ENCODE measurements at regions not wholly inside any gene's neighbourhood (a gene's known extent, or its start where the extent isn't known, plus 50 kb on each side); places are given as distances from the start of the nearest gene placed in this dataset.
"Not testable (repeated sequence)": the region's sequence is repeated elsewhere in the genome, so short reads cannot be mapped to it uniquely, and the experiment has no call there.

DNA sequence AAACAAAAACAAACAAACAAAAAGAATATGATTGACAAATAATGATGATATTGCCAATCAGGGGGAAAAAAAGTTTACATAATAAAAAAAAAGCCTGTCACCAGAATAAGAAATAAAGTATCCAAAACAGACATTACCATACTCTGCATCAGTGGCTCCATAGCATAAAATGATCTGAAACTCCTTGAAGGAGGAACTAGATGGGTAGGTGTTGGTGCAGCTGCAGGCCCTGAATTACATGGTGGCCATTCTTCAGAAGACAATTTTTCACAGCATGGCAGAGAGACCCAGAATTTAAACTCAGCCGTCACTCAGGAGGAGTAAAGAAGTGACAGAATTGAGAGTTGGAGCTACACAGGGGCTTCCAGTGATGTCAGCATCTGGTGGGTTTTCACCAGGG lies 60.2 kb downstream of the GLUL start:
- no peak for ATAC-seq
- no peak for DNase-seq (ENCODE audit: low spot score)

DNA sequence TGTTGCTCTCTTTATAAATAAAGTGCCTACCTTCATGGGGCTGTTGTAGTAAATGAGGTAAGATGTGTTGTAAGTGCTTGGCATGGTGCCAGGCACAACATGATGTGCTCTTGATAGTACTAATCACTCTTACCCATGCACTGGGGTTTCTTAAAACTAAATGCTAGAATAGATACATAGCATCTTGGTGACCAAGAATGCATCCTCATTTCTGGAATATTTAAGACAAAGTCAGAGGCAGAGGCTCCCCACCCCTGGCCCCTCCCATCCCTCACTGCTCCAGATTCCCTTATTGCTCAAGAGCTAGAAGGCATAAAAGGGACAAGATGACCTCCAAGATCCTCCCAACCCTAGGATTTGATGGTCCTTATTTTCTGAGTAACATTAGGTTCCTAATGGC lies 61.3 kb downstream of the GLUL start:
- DNase-seq (ENCODE audit: low spot score) (no peak), ATAC-seq (peak; percentile 54)

DNA sequence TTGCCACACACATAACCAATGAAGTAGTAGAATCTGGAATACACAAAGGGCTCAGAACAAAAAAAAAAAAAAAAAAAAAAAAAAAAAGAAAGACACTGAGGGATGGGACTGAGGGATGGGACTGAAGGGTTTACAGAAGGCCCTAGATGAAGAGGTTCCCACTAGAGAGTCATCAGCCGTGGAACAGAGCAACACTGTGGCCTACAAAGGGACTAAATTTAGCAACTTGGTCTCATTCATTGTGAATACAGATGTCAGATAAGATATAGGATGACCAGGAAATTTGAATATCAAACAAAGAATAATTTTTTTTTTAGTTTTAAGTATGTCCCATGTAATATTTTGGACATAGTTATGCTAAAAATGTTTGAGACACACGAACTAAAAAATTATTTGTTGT lies 62.1 kb downstream of the GLUL start:
- no peak for ATAC-seq
- DNase-seq (ENCODE audit: low spot score) = no peak

DNA sequence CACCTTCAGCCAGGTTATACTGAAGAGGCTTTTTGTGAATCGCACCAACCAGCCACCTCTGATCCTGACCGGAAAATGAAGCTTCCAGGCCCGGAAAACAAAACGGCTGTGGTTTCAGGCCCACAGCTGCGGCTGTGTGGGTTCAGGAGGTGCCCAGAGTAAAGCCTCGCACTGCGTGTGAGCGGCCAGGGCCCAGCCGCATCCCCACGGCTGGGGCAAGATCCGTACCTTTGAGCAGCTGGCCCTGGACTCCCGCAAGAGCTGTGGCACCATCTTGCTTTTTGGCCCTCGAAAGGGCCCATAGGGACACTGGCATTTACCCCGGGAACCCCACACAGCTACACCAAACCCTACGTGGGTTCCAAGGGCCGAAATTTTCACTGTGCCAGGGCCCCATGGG lies 63.0 kb downstream of the GLUL start:
- ATAC-seq (no peak), DNase-seq (ENCODE audit: low spot score) (no peak)

DNA sequence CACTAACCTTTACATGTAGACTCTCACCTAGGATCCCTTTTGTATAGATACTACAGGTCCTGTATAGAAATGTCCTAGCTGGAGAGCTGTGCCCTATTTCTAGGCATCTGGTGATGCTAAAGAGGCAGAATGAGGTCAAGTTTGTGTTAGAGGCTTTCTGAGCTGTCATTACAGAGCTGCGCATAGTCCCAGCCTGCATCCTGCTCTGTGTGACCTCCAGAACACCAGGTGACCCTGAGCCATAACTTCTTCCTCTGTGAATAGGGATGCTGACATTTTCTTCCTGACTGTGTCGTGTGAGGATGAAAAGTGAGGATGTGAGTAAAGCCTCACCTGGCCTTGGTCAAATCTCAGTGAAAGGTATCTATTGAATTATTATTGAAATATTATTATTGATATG lies 66.3 kb downstream of the GLUL start:
- ATAC-seq (no peak), DNase-seq (ENCODE audit: low spot score) (no peak)

DNA sequence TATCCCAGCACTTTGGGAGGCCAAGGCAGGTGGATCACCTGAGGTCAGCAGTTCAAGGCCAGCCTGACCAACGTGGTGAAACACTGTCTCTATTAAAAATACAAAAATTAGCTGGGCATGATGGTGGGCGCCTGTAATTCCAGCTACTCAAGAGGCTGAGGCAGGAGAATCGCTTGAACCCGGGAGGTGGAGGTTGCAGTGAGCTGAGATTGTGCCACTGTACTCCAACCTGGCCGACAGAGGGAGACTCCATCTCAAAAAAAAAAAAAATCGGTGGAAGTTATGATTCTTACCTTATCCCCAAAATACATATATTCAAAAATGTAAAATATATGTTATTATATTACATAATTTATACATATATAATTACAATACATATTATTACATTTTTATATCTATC lies 70.1 kb downstream of the GLUL start:
- ATAC-seq; DNase-seq (ENCODE audit: low spot score): not testable (repeated sequence)

DNA sequence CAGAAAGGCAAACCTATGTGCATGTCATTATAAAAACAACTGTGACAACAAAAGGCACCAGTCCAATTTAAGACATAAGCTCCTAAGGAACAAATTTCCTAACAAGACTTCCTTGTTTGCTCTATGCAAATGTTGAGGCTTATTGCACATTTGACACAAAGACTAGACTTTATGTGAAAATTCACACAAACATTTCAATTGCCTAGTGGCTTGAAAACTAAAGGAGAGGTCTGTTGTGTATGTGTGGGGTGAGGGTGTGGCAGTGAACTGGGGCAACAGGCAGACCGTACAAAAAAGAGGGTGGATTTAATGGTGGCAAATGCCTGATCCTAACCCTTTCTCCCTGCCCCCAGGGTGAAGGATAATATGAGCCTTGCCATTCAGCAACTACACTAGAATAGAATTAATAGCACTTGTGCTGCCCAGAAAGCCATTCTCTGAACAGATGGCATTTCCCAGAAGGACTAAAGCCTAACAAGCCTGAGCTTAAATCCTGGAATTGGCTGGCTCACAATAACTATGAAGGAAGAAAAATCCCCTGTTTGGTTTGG lies 73.9 kb downstream of the GLUL start:
- DNase-seq (ENCODE audit: low spot score) = no peak
- ATAC-seq = no peak

DNA sequence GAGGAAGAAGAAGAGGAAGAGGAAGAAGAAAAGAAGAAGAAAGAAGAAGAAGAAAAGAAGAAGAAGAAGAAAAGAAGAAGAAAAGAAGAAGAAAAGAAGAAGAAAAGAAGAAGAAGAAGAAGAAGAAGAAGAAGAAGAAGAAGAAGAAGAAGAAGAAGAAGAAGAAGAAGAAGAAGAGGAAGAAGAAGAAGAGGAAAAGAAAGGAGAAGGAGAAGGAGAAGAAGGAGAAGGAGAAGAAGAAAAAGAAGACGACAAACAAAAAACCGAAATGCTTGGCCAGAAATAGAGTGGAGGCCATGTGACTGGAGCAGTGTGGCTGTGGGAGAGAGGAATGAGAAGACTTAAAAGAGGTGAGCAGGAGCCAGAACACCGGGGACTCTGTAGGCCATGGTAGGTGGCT lies 75.1 kb downstream of the GLUL start:
- ATAC-seq; DNase-seq (ENCODE audit: low spot score): not testable (repeated sequence)

DNA sequence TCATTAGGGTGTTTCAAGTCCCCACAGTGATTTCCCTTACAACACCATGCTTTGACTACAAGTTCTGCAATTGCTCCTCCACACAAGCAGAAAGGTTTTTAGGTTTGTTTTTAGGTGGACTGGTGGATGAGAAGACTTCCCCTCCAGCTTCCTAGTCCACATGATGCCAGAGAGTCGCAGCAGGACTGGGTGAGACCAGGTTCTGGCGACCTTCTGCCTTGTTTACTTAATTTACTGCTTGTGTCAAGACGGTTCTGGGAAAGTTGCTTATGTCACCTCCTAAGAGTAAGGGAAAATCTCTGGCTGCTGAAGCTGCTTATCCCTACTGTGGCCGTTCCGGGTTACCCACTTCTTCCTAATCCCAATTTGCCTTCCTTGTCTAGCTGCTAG lies 76.4 kb downstream of the GLUL start:
- no peak for ATAC-seq
- no peak for DNase-seq (ENCODE audit: low spot score)

DNA sequence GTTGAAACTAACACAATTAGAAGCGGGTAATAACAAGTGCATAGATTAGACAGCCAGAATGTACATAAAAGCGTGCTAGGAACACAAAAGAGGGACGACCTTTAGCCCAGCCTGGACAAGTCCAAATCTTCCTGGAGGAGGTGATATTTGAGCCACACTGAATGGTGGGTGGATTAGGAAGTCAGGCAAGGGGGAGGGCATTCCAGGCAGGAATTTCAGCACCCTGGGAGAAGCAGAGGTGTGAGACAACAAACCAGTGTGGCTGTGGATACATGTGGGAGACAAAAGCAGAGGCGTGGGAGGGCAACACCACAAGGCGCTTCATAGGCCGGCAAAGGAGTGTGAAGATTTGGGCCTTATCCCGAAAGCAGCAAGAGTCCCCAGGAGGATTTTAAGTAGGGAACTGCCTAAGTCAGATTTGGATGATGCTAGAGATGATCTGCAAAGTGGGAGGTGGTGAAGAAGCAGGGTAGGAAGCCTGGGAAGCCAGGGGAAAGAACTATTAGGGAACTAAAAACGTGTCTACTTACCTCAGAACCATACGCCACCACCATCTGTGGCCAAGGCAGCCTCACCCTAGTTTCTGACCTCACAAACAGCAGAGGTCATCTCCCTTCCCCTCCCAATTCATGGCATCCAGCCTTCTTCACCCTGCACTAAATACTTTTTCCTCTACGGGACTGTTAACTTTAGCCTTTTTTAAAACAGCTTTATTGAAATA lies 81.8 kb downstream of the GLUL start:
- ATAC-seq = peak; percentile 85

DNA sequence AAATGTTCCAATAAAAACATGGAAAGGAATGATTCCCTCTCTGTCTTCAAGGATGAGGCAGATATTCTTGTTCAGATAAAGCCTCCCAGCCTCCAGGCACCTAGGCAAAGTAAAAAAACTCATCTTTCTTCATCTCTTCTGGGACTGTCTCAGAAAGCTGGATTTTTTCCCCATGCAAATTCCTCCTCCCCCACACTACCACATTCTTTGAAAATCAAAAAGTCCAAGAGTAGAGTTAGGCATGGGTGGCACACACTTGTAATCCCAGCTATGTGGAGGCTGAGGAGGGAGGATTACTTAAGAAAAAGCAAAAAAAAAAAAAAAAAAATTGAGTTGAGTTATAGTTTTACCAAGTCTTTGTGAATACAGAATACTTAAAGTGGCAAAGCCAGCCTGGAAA lies 82.8 kb downstream of the GLUL start:
- ATAC-seq (no peak), DNase-seq (ENCODE audit: low spot score) (no peak)

More for the DNA sequence above, 81.8 kb downstream of the GLUL start:
- DNase-seq (ENCODE audit: low spot score) = no peak

DNA sequence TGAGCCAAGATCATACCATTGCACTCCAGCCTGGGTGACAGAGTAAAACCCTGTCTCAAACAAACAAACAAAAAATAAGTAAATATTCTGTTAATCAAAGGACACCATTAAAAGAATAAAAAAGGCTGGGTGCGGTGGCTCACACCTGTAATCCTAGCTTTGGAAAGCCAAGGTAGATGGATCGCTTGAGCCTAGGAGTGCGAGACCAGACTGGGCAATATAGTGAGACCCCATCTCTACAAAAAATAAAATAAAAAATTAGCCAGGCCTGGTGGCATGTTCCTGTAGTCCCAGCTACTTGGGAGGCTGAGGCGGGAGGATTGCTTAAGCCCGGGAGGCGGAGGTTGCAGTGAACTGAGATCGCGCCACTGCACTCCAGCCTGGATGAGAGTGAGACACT lies 84.1 kb downstream of the GLUL start:
- not testable (repeated sequence) for ATAC-seq; DNase-seq (ENCODE audit: low spot score)

DNA sequence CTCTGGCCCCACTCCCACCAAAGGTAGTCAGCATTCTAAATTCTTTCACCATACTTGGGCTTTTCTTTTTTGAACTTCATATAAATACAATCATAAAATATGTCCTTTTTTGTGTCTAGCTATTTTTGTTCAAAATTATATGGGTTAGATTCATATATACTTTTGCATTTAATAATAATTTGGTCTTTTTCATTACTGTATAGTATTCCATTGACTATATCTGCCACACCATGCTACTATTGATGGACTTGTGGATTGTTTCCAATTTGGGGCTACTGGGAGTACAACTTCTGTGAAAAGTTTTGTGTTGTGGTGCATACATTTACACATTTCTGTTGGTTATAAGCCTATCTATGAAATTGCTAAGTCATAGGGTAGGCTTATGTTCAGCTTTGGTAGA lies 85.7 kb downstream of the GLUL start:
- ATAC-seq = no peak
- DNase-seq (ENCODE audit: low spot score) = no peak

DNA sequence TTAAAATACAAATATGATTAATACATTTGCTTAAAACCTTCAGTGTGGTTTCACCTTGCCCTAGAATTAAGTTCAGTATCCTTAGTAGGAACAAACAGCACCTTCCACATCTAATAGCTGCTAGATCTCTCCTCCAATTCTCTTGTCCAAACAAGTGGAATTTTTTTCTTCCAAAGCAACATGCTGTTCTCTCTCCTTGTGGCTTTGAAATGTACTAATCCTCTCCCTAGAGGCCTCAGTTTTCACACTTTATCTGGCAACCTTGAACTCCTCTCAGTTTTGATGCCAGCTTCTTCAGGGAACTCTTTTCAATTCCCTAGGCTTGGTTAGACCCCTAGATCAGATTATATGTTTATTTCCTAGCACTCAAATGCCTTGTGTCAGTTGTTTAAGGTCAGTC lies 87.0 kb downstream of the GLUL start:
- ATAC-seq = no peak

DNA sequence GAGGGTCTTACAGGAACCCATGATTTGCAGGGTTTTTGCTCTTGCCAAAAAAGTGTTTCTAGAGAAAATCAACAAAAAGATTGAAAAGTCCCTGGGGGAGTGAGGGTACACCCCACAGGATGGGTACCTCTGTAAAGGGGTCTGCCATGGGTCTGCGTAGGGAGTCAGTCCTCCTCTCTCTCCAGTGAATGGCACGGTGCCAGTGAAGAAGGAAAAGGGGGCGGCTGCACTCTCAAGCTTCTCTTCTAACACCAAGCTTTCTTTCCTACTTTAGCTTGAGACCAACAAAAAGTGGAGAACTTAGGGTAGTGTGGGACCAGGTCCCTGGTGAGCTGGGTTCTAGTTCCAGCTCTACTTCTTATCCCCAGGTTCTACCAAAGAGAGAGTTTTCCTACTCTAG lies 87.4 kb downstream of the GLUL start:
- DNase-seq (ENCODE audit: low spot score) (no peak), ATAC-seq (no peak)

More for the DNA sequence above, 87.0 kb downstream of the GLUL start:
- DNase-seq (ENCODE audit: low spot score) = no peak

DNA sequence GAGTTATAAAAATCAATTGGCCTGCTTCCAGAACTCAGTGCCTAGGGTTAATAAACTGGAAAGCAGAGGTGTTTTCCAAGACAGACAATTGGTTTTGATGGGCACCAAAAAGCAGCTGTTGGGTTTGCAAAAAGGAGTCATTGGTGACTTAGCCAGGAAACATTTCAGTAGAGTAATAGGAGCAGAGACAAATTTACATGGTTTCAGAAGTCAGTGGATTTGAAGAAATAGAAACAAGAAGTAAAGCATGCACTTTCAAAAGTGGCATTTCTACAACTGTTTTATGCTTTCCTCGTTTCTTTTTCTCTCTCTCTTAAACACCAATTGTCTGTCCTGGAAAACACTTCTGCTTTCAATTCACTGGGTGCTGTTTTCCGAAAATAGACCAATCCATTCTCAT lies 87.8 kb downstream of the GLUL start:
- no peak for ATAC-seq
- DNase-seq (ENCODE audit: low spot score) = no peak

DNA sequence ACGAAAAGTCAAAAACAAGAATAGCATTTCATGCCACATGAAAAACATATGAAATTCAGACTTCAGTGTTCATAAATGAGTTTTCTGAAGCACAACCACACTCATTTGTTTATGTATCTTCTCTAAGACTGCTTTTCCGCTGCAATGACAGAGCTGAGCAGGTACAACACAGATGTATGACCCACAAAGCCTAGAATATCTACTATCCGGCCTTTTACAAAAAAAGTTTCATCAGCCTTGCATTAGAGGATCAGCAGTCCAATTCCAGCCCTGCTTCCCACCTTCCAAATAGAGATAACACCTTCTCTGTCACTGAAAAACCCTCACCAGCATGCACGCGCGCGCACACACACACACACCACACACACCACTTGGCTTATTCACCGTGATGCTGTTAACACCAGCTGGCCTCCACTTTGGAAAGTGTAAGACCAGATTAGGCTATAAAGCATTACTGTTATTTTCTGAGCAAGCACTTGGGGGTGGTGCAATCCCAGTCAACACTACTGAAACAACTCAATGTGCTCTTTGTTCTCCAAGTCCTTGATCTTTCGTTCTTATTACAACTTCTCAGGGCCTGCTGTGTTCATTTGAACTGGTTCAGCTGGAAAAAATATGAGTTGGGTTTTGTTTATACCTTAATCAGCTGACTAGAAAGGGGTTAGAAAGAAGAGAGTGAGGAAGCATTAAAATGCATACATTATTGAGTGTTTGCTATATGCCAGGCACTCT lies 90.0 kb downstream of the GLUL start:
- no peak for DNase-seq (ENCODE audit: low spot score)

DNA sequence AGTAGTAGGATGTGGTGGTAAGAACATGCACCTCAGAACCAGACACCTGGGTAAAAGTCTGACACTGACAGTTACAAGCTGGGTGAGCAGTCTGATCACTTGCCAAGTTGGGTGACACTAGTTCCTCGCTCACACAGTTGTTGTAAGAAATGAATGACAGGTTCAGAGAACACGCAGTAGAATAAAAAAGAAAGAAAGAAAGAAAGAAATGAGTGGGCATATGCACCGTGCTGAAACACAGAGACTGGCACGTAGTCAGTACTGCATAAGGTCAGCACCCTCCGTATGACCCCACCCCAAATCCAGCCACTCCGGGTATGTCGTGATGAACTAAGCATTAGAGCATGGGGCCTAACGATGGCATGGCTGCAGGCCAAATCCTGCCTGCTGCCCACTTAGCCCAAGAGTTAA lies 90.6 kb downstream of the GLUL start:
- DNase-seq (ENCODE audit: low spot score) = no peak
- ATAC-seq = no peak

More for the DNA sequence above, 90.0 kb downstream of the GLUL start:
- ATAC-seq = peak; percentile 83

DNA sequence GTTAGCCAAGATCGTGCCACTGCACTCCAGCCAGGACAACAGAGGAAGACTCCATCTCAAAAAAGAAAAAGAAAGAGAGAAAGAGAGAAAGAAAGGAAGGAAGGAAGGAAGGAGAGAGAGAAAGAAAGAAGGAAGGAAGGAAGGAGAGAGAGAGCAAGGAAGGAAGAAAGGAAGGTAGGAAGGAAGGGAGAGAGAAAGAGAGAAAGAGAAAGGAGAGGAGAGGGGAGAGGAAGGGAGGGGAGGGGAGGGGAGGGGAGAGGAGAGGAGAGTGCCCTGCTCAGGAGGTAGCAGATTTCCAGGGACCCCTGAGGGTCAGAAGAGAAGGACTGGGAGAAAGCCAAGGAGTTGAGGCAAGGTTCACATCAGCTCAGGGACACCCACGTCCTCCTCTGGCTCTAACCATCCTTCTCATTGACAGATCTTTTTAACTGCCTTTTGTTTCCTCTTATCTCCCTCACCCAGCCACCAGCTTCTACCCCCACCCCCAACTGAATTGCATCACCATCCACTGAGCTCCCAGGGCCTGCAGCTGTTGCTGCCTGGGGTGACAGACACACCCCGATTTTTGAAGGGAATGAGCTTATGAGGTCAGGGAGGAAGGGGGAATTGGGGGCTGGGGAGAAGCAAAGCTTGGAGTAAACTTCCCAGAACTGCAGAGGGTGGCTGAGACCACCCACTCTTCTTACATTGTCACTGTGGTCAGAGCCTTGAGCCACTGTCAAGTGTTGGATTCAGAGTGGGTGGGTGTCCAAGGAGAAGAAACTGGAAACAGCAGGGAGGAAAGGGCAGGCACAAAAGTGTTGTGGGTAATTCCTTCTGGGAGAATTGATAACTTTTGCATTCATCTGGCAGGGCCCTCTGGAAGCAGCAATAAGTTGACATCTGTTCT lies 91.6 kb downstream of the GLUL start:
- peak; percentile 54 for ATAC-seq
- no peak for DNase-seq (ENCODE audit: low spot score)

DNA sequence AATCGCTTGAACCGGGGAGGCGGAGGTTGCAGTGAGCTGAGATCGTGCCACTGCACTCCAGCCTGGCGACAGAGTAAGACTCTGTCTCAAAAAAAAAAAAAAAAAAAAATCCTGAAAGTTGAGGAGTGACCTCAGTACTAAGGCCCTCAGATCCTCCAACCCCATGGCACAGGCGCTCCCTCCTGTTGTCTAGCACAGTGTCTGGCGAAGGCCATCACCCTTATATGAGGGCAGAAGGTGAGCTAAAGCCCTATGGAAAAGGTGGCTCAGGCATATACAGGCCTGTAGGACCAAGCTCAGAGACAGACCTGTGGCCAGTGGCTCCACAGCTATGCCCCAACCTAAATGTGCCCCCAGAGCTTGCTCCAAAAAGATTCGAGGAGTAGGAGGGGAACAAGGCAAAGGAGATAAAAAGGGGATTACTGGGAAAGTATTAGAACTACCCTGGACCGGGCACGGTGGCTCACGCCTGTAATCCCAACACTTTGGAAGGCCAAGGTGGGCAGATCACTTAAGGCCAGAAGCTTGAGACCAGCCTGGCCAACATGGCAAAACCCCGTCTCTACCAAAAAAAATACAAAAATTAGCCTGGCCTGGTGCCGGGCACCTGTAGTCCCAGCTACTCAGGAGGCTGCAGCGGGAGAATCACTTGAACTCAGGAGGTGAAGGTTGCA lies 92.4 kb downstream of the GLUL start:
- not testable (repeated sequence) for ATAC-seq; DNase-seq (ENCODE audit: low spot score)

DNA sequence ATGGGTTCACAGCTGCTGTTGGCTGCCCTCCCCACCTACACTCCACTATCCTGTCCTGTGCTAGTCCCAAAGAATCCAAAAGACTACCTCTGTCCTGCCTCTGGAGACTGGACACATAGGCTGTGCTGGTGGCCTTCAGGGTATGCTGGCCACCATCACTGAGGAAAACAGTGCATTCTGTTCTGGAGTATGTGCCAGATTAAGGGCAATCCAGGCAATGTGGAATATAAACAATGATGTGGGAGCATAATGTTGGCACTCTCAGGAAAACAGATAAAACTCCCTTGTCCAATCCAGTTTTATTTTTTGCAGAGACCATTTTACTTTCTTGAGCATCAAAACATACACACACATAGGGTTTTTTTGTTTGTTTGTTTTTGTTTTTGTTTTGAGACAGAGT lies 94.3 kb downstream of the GLUL start:
- ATAC-seq (no peak), DNase-seq (ENCODE audit: low spot score) (no peak)

Measured in left lobe of liver (tissue), 2 donors.